ENCODE measurements at regions not wholly inside any gene's neighbourhood (a gene's known extent, or its start where the extent isn't known, plus 50 kb on each side); places are given as distances from the start of the nearest gene placed in this dataset.

DNA sequence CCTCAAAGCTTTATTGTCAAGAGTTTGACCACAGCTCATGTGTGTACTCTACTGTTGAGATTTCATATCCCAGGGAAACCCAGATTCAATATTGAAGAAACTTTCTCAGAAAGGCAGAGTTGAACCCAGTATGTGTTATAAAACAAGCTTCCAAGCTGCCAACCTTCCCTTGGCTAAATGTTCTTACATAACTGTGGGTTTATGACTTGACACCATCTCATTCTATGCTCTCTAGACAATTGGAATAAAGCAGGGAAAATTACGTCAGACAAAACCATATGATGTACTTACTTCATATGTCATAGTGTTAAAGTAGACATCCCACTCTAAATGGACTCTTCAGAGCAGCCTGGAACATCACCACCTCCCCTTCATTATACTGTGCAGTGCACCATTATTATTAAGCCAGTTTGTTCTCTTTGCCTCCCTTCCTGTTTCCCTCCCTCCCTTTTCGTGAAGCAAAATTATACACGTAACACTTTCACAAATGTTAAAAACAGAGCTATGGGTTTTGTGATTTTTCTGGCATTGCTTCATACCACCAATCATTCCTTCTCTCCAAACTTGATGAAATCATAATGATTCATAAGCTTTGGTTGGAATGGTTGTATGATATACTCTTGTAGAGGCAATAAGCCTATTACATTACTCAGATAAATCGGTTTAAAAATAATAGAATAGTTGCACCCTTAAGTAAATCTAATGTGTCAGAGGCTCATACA lies 507.2 kb downstream of the LTN1 start:
- TF ChIP-seq, protein P1, sequence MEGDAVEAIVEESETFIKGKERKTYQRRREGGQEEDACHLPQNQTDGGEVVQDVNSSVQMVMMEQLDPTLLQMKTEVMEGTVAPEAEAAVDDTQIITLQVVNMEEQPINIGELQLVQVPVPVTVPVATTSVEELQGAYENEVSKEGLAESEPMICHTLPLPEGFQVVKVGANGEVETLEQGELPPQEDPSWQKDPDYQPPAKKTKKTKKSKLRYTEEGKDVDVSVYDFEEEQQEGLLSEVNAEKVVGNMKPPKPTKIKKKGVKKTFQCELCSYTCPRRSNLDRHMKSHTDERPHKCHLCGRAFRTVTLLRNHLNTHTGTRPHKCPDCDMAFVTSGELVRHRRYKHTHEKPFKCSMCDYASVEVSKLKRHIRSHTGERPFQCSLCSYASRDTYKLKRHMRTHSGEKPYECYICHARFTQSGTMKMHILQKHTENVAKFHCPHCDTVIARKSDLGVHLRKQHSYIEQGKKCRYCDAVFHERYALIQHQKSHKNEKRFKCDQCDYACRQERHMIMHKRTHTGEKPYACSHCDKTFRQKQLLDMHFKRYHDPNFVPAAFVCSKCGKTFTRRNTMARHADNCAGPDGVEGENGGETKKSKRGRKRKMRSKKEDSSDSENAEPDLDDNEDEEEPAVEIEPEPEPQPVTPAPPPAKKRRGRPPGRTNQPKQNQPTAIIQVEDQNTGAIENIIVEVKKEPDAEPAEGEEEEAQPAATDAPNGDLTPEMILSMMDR (optimal IDR thresholded peaks at IDR 0.05 in 1 of 3, IDR thresholded peaks at IDR 0.05 in 1 of 3, conservative IDR thresholded peaks at IDR 0.05 in 1 of 3; ENCODE audit: extremely low read depth in 1 of 3, insufficient read depth in 2 of 3, low read length in 3 of 3): no peak
- TF ChIP-seq EZH2 (IDR thresholded peaks at IDR 0.05; ENCODE audit: low read length): no peak
